ENCODE measurements at regions not wholly inside any gene's neighbourhood (a gene's known extent, or its start where the extent isn't known, plus 50 kb on each side); places are given as distances from the start of the nearest gene placed in this dataset.

GRCh38 chr5:110027527-110028322 lies 338.0 kb downstream of the MAN2A1 start:
- TF ChIP-seq, protein P1, sequence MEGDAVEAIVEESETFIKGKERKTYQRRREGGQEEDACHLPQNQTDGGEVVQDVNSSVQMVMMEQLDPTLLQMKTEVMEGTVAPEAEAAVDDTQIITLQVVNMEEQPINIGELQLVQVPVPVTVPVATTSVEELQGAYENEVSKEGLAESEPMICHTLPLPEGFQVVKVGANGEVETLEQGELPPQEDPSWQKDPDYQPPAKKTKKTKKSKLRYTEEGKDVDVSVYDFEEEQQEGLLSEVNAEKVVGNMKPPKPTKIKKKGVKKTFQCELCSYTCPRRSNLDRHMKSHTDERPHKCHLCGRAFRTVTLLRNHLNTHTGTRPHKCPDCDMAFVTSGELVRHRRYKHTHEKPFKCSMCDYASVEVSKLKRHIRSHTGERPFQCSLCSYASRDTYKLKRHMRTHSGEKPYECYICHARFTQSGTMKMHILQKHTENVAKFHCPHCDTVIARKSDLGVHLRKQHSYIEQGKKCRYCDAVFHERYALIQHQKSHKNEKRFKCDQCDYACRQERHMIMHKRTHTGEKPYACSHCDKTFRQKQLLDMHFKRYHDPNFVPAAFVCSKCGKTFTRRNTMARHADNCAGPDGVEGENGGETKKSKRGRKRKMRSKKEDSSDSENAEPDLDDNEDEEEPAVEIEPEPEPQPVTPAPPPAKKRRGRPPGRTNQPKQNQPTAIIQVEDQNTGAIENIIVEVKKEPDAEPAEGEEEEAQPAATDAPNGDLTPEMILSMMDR (IDR thresholded peaks at IDR 0.05) = no peak
- TF ChIP-seq POLR2A (IDR thresholded peaks at IDR 0.05) = no peak
